ENCODE measurements at regions not wholly inside any gene's neighbourhood (a gene's known extent, or its start where the extent isn't known, plus 50 kb on each side); places are given as distances from the start of the nearest gene placed in this dataset.

DNA sequence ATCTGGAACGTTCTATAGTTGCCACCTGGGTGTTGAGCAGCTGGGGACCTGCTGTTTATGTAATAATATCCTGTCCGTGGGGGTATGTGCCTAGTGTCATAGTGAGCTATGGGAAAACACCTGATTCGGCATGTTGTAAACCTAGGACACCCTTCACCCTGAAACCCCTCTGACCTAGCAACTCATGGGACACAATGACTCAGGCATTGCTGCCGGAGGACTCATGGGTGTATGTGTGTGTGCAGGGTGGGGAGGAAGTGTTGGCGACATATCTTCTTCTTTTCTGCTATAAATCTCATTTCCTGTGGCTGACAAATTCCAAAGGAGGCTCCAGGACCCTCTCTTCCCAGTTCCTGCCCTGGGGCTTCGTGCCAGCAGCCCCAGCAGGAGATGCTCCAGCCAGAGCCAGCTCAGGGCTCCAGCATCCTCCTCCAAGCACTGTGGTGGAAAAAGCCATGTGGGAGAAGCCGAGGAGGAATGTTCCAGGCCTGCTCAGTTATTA lies 77.0 kb upstream of the PODXL start:
- peak overlapping the region; percentile 10; the same call in 2 of the 3 replicates for H3K4me2 ChIP-seq
- peak; percentile 75 to 78 for ATAC-seq
- TF ChIP-seq GATA3 (IDR thresholded peaks at IDR 0.05; ENCODE audit: borderline replicate concordance) (peak; percentile 70; the same call in 1 of the 2 replicates), CBX8 (IDR thresholded peaks at IDR 0.05) (no peak), JUNB (IDR thresholded peaks at IDR 0.05) (peak; percentile 63; the same call in 1 of the 2 replicates), FOXS1 (CRISPR knock-in tag; IDR thresholded peaks at IDR 0.05) (peak; percentile 34; the same call in 1 of the 2 replicates), NPAS2 (CRISPR knock-in tag; IDR thresholded peaks at IDR 0.05; ENCODE audit: borderline replicate concordance) (no peak), MAFK (IDR thresholded peaks at IDR 0.05; ENCODE audit: partially characterized antibody) (peak; percentile 87), NFE2L2 (conservative IDR thresholded peaks at IDR 0.05; ENCODE audit: low read length) (0 out of 2 replicates have a peak, but pooled peaks have one; percentile 28), EP300 (IDR thresholded peaks at IDR 0.05) (peak; percentile 61 to 77; a peak in 3 of 5 replicates), FOSL2 (IDR thresholded peaks at IDR 0.05) (peak; percentile 53), FOSL2 (CRISPR knock-in tag; IDR thresholded peaks at IDR 0.05) (peak; percentile 85), TP53 (CRISPR knock-in tag; IDR thresholded peaks at IDR 0.05) (no peak), ESRRA (IDR thresholded peaks at IDR 0.05; ENCODE audit: borderline replicate concordance, low read length) (0 out of 2 replicates have a peak, but pooled peaks have one; percentile 40), JUN (IDR thresholded peaks at IDR 0.05) (peak in 1 of 2 experiments; percentile 39; a peak in 1 of 5 replicates), HOXA7 (CRISPR knock-in tag; IDR thresholded peaks at IDR 0.05) (no peak)
- TF ChIP-seq, protein P1, sequence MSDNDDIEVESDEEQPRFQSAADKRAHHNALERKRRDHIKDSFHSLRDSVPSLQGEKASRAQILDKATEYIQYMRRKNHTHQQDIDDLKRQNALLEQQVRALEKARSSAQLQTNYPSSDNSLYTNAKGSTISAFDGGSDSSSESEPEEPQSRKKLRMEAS (IDR thresholded peaks at IDR 0.05), result peak; percentile 79
- TF ChIP-seq, protein P2, sequence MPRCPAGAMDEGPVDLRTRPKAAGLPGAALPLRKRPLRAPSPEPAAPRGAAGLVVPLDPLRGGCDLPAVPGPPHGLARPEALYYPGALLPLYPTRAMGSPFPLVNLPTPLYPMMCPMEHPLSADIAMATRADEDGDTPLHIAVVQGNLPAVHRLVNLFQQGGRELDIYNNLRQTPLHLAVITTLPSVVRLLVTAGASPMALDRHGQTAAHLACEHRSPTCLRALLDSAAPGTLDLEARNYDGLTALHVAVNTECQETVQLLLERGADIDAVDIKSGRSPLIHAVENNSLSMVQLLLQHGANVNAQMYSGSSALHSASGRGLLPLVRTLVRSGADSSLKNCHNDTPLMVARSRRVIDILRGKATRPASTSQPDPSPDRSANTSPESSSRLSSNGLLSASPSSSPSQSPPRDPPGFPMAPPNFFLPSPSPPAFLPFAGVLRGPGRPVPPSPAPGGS (IDR thresholded peaks at IDR 0.05), result 0 out of 3 replicates have a peak, but pooled peaks have one; percentile 13
- TF ChIP-seq, protein P3, sequence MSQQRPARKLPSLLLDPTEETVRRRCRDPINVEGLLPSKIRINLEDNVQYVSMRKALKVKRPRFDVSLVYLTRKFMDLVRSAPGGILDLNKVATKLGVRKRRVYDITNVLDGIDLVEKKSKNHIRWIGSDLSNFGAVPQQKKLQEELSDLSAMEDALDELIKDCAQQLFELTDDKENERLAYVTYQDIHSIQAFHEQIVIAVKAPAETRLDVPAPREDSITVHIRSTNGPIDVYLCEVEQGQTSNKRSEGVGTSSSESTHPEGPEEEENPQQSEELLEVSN (IDR thresholded peaks at IDR 0.05; ENCODE audit: borderline replicate concordance, low read depth), result peak; percentile 64; the same call in 1 of the 2 replicates
- TF ChIP-seq, protein P4, sequence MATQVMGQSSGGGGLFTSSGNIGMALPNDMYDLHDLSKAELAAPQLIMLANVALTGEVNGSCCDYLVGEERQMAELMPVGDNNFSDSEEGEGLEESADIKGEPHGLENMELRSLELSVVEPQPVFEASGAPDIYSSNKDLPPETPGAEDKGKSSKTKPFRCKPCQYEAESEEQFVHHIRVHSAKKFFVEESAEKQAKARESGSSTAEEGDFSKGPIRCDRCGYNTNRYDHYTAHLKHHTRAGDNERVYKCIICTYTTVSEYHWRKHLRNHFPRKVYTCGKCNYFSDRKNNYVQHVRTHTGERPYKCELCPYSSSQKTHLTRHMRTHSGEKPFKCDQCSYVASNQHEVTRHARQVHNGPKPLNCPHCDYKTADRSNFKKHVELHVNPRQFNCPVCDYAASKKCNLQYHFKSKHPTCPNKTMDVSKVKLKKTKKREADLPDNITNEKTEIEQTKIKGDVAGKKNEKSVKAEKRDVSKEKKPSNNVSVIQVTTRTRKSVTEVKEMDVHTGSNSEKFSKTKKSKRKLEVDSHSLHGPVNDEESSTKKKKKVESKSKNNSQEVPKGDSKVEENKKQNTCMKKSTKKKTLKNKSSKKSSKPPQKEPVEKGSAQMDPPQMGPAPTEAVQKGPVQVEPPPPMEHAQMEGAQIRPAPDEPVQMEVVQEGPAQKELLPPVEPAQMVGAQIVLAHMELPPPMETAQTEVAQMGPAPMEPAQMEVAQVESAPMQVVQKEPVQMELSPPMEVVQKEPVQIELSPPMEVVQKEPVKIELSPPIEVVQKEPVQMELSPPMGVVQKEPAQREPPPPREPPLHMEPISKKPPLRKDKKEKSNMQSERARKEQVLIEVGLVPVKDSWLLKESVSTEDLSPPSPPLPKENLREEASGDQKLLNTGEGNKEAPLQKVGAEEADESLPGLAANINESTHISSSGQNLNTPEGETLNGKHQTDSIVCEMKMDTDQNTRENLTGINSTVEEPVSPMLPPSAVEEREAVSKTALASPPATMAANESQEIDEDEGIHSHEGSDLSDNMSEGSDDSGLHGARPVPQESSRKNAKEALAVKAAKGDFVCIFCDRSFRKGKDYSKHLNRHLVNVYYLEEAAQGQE (IDR thresholded peaks at IDR 0.05), result no peak
- TF ChIP-seq, protein P5, sequence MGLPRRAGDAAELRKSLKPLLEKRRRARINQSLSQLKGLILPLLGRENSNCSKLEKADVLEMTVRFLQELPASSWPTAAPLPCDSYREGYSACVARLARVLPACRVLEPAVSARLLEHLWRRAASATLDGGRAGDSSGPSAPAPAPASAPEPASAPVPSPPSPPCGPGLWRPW (IDR thresholded peaks at IDR 0.05), result no peak
- TF ChIP-seq, protein P6, sequence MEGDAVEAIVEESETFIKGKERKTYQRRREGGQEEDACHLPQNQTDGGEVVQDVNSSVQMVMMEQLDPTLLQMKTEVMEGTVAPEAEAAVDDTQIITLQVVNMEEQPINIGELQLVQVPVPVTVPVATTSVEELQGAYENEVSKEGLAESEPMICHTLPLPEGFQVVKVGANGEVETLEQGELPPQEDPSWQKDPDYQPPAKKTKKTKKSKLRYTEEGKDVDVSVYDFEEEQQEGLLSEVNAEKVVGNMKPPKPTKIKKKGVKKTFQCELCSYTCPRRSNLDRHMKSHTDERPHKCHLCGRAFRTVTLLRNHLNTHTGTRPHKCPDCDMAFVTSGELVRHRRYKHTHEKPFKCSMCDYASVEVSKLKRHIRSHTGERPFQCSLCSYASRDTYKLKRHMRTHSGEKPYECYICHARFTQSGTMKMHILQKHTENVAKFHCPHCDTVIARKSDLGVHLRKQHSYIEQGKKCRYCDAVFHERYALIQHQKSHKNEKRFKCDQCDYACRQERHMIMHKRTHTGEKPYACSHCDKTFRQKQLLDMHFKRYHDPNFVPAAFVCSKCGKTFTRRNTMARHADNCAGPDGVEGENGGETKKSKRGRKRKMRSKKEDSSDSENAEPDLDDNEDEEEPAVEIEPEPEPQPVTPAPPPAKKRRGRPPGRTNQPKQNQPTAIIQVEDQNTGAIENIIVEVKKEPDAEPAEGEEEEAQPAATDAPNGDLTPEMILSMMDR (IDR thresholded peaks at IDR 0.05), result no peak
- TF ChIP-seq, protein P7, sequence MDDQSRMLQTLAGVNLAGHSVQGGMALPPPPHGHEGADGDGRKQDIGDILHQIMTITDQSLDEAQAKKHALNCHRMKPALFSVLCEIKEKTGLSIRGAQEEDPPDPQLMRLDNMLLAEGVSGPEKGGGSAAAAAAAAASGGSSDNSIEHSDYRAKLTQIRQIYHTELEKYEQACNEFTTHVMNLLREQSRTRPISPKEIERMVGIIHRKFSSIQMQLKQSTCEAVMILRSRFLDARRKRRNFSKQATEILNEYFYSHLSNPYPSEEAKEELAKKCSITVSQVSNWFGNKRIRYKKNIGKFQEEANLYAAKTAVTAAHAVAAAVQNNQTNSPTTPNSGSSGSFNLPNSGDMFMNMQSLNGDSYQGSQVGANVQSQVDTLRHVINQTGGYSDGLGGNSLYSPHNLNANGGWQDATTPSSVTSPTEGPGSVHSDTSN (IDR thresholded peaks at IDR 0.05), result no peak
- WGBS (ENCODE audit: missing lambda C conversion rate), result 10% methylated on average over 7 of the region's 7 CpGs
- DNase-seq (ENCODE audit: low read depth in 1 of 2, low spot score in 1 of 2), result peak; percentile 51 to 78
- no peaks in the 10 kb centered on the region for H3K9me3 ChIP-seq
- no peak overlapping the region for H3K4me3 ChIP-seq
- CTCF ChIA-PET, result interaction anchor here (0.7 to 1.6 kb wide), 8 partner anchors 8 to 85 kb away, joined by 3 read pairs; no protein-coding TSS in a partner anchor
- POLR2A ChIA-PET, result no interaction called here
- no peak for FAIRE-seq
- peak overlapping the region; percentile 70 to 86 for H3K27ac ChIP-seq
- peaks cover 40% of the 10 kb centered on the region for H3K4me1 ChIP-seq

Measured in A549 (cell line).